MM.1S (cell line): ENCODE measurements at regions not wholly inside any gene's neighbourhood (a gene's known extent, or its start where the extent isn't known, plus 50 kb on each side); places are given as distances from the start of the nearest gene placed in this dataset.

Experiments used
- DNase-seq: peaks from one replicate; pipeline ENCODE4 v3.0.0-alpha.2; 2015
- H2AFZ ChIP-seq: fragments of 300-600 bp; sonication (generic); 2 replicates; pipeline ENCODE4 v1.6.0; 2016; ENCODE audit warnings: antibody characterized with exemption, low read length
- H3F3A ChIP-seq: fragments of 300-600 bp; sonication (generic); 2 replicates; pipeline ENCODE4 v1.6.1; 2016; ENCODE audit warnings: mild to moderate bottlenecking, antibody characterized with exemption, low read length, moderate library complexity, mixed read lengths; ENCODE audit not compliant: insufficient read depth
- H3K27ac ChIP-seq: fragments of 300-600 bp; sonication (generic); 2 replicates; pipeline ENCODE4 v1.5.1; 2016; ENCODE audit warnings: mild to moderate bottlenecking, low read length
- H3K27me3 ChIP-seq: fragments of 300-600 bp; sonication (generic); replicated peaks from 2 replicates; pipeline ENCODE4 v1.6.0; 2016; ENCODE audit warnings: low read length; ENCODE audit not compliant: insufficient read depth
- H3K36me3 ChIP-seq: fragments of 300-600 bp; sonication (generic); replicated peaks from 2 replicates; pipeline ENCODE4 v1.6.1; 2016; ENCODE audit warnings: mild to moderate bottlenecking, low read length, mixed read lengths; ENCODE audit not compliant: insufficient read depth
- H3K4me1 ChIP-seq: fragments of 300-600 bp; sonication (generic); 2 replicates; pipeline ENCODE4 v1.6.1; 2016; ENCODE audit warnings: low read length, mixed read lengths
- H3K4me2 ChIP-seq: fragments of 300-600 bp; sonication (generic); 2 replicates; pipeline ENCODE4 v1.6.0; 2016; ENCODE audit warnings: low read depth, low read length
- H3K4me3 ChIP-seq: fragments of 300-600 bp; sonication (generic); 2 replicates; pipeline ENCODE4 v1.5.1; 2016; ENCODE audit warnings: low read length, mixed read lengths
- H3K79me2 ChIP-seq: fragments of 300-600 bp; sonication (generic); 2 replicates; pipeline ENCODE4 v1.6.1; 2016; ENCODE audit warnings: mixed run types, low read length, mixed read lengths
- H3K9ac ChIP-seq: fragments of 300-600 bp; sonication (generic); 2 replicates; pipeline ENCODE4 v1.6.1; 2016; ENCODE audit warnings: low read length, mixed read lengths
- H3K9me2 ChIP-seq: fragments of 300-600 bp; sonication (generic); replicated peaks from 2 replicates; pipeline ENCODE4 v1.6.1; 2016; ENCODE audit warnings: mild to moderate bottlenecking, low read length, mixed read lengths; ENCODE audit not compliant: insufficient read depth
- H3K9me3 ChIP-seq: fragments of 300-600 bp; sonication (generic); replicated peaks from 2 replicates; pipeline ENCODE4 v1.6.1; 2016; ENCODE audit warnings: mild to moderate bottlenecking, low read length, mixed read lengths; ENCODE audit not compliant: insufficient read depth
- H4K20me1 ChIP-seq: fragments of 300-600 bp; sonication (generic); 2 replicates; pipeline ENCODE4 v1.6.1; 2016; ENCODE audit warnings: mild to moderate bottlenecking, low read length, moderate library complexity, mixed read lengths; ENCODE audit not compliant: insufficient read depth
- EZH2 ChIP-seq: fragments of 300-600 bp; sonication (generic); optimal IDR thresholded peaks from 2 replicates; pipeline ENCODE3; 2017; ENCODE audit warnings: low read depth, mild to moderate bottlenecking, antibody characterized with exemption, low read length, mixed read lengths
- EZH2phosphoT487 ChIP-seq: fragments of 300-600 bp; sonication (generic); IDR thresholded peaks from 2 replicates; pipeline ENCODE4 v1.6.1; 2018; ENCODE audit warnings: antibody characterized with exemption, low read length
- TF ChIP-seq, protein P1 (sequence below): fragments of 300-600 bp; sonication (generic); IDR thresholded peaks from 2 replicates; pipeline ENCODE4 v1.5.1; 2016; ENCODE audit warnings: antibody characterized with exemption, low read length, mixed read lengths

DNA sequence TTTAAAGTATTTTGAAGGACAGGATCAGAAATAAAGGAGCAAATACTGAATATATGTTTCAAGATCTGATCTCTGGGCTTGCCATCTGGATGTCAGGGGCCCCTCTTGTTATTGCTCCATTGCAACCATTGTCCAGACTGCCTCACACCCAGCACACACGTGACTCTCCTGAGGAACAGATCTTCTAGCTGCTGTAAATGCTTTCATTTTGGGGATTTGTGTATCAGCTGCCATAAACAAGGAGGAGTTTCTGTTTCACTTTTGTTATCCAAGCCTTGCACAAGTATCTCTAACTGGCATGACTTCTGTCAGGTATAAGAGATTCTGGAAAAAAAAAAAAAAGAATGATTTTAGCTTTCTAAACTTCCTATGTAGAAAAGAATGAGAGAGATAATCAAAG lies 1624.1 kb upstream of the PRR20A start:
- TF ChIP-seq EZH2: no peak
- TF ChIP-seq, protein P1, sequence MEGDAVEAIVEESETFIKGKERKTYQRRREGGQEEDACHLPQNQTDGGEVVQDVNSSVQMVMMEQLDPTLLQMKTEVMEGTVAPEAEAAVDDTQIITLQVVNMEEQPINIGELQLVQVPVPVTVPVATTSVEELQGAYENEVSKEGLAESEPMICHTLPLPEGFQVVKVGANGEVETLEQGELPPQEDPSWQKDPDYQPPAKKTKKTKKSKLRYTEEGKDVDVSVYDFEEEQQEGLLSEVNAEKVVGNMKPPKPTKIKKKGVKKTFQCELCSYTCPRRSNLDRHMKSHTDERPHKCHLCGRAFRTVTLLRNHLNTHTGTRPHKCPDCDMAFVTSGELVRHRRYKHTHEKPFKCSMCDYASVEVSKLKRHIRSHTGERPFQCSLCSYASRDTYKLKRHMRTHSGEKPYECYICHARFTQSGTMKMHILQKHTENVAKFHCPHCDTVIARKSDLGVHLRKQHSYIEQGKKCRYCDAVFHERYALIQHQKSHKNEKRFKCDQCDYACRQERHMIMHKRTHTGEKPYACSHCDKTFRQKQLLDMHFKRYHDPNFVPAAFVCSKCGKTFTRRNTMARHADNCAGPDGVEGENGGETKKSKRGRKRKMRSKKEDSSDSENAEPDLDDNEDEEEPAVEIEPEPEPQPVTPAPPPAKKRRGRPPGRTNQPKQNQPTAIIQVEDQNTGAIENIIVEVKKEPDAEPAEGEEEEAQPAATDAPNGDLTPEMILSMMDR: no peak
- TF ChIP-seq EZH2phosphoT487: no peak
- Histone ChIP-seq H2AFZ (0 out of 2 replicates have a peak overlapping the region, but pooled peaks have one; percentile 35), H3K36me3 (no peaks in the 10 kb centered on the region), H3K9me2 (no peaks in the 10 kb centered on the region), H3F3A (no peaks in the 10 kb centered on the region), H3K4me3 (no peak overlapping the region; the same call in 1 of the 2 replicates), H3K79me2 (no peaks in the 10 kb centered on the region), H3K4me1 (no peaks in the 10 kb centered on the region), H3K9me3 (no peaks in the 10 kb centered on the region), H3K4me2 (peak overlapping the region; percentile 34; the same call in 1 of the 2 replicates), H3K9ac (no peak overlapping the region), H3K27ac (no peak overlapping the region), H4K20me1 (no peaks in the 10 kb centered on the region), H3K27me3 (no peaks in the 10 kb centered on the region)
- peak; percentile 65 for DNase-seq

DNA sequence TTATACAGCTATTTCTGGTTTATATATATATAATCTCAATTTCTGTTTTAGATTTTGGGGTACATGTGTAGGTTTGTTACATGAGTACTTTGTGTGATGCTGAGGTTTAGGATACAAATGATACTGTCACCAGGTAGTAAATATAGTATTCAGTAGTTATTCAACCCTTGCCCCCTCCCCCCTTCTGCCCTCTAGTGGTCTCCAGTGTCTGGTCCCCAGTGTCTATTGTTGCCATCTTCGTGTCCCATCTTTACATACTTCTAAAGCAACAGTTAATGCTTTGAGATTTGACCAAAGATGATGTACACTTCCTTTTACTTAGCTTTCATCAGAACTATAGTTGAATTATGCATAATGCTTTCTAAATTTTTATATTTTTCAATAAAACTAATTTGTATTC lies 1623.4 kb upstream of the PRR20A start:
- H2AFZ ChIP-seq: no peak overlapping the region
- H3K79me2 ChIP-seq: no peaks in the 10 kb centered on the region
- H3K4me3 ChIP-seq: no peak overlapping the region
- H4K20me1 ChIP-seq: no peaks in the 10 kb centered on the region
- no peak for TF ChIP-seq EZH2
- TF ChIP-seq, protein P1: peak; percentile 36
- no peaks in the 10 kb centered on the region for H3K27me3 ChIP-seq
- H3K4me2 ChIP-seq: peak overlapping the region; percentile 34; the same call in 1 of the 2 replicates
- no peak overlapping the region for H3K27ac ChIP-seq
- H3K9ac ChIP-seq: no peak overlapping the region
- H3K4me1 ChIP-seq: no peaks in the 10 kb centered on the region
- H3F3A ChIP-seq: no peaks in the 10 kb centered on the region
- H3K9me3 ChIP-seq: no peaks in the 10 kb centered on the region
- no peaks in the 10 kb centered on the region for H3K9me2 ChIP-seq
- peak; percentile 7 for DNase-seq
- H3K36me3 ChIP-seq: no peaks in the 10 kb centered on the region

DNA sequence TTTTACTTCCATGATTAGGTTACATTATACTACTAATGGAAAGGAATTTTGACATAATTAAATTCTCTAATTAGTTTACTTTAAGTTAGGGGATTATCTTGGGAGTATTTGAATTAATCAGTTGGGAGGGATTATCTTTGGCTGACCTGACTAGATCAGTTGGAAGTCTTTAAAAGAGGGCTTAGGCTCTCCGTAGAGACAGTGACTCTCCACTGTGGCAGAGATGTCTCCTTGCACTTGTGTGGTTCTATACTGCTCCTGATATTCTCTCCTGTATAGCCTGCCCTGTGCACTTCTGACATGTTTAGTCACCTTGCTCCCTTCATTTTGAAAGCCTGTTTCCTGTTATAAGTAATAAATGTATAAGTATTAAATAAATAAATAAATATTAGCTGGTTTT lies 1612.3 kb upstream of the PRR20A start:
- H3K4me1 ChIP-seq: no peaks in the 10 kb centered on the region
- no peaks in the 10 kb centered on the region for H3F3A ChIP-seq
- no peaks in the 10 kb centered on the region for H3K36me3 ChIP-seq
- no peak for TF ChIP-seq EZH2phosphoT487
- no peak for TF ChIP-seq EZH2
- TF ChIP-seq, protein P1: no peak
- H3K79me2 ChIP-seq: no peaks in the 10 kb centered on the region
- DNase-seq: no peak
- H3K9me3 ChIP-seq: no peaks in the 10 kb centered on the region
- no peaks in the 10 kb centered on the region for H3K27me3 ChIP-seq
- H3K4me2 ChIP-seq: no peak overlapping the region
- no peak overlapping the region for H3K4me3 ChIP-seq
- H3K9me2 ChIP-seq: no peaks in the 10 kb centered on the region
- no peak overlapping the region for H3K27ac ChIP-seq
- no peak overlapping the region for H2AFZ ChIP-seq
- no peak overlapping the region for H3K9ac ChIP-seq
- H4K20me1 ChIP-seq: no peaks in the 10 kb centered on the region
